K562 (cell line): ENCODE measurements at regions not wholly inside any gene's neighbourhood (a gene's known extent, or its start where the extent isn't known, plus 50 kb on each side); places are given as distances from the start of the nearest gene placed in this dataset.

Source experiments
- BRD4 ChIP-seq: fragments of 200-600 bp; sonication (generic); IDR thresholded peaks from 2 replicates; pipeline ENCODE4 v1.6.1; 2017; ENCODE audit warnings: inconsistent platforms
- TF ChIP-seq, protein P1 (sequence below), 2 experiments: IDR thresholded peaks; 2 replicates each; pipeline ENCODE4 v1.6.1; 2011; ENCODE audit warnings: borderline replicate concordance in 1 of 2, control low read depth in 1 of 2, low read depth in 1 of 2, low read length in 1 of 2, mild to moderate bottlenecking in 1 of 2, mixed read lengths in 1 of 2, moderate library complexity in 1 of 2; ENCODE audit not compliant: insufficient read depth in 1 of 2, insufficient read length in 1 of 2, poor library complexity in 1 of 2, severe bottlenecking in 1 of 2; ENCODE audit errors: extremely low read depth in 1 of 2

DNA sequence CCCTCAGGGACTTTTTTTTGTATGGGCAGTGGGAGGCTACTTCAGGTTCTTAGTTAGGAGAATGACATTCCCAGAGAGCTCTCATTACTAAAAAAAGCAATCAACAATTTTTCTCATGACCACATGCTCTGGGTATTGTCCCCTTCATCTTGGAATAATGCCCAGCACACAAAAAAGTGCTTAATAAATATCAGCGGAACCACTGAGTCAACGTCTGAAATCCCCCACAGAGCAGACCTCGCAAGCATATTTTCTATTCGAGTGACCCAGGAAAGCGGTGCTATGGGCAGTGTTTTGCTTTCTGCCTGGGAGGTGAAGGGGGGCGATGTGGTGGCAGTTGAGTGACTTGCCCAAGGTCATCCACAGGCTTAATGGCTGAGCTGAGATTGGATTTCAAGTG, 493.4 kb upstream of the ZMIZ1 start:
- TF ChIP-seq BRD4 = no peak
- TF ChIP-seq, protein P1, sequence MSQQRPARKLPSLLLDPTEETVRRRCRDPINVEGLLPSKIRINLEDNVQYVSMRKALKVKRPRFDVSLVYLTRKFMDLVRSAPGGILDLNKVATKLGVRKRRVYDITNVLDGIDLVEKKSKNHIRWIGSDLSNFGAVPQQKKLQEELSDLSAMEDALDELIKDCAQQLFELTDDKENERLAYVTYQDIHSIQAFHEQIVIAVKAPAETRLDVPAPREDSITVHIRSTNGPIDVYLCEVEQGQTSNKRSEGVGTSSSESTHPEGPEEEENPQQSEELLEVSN (IDR thresholded peaks at IDR 0.05; ENCODE audit: borderline replicate concordance in 1 of 2, extremely low read depth in 1 of 2, insufficient read depth in 1 of 2, insufficient read length in 1 of 2, low read depth in 1 of 2, low read length in 1 of 2, poor library complexity in 1 of 2, severe bottlenecking in 1 of 2) = no peak
